Tibial nerve (tissue), 3 donors: ENCODE measurements at regions not wholly inside any gene's neighbourhood (a gene's known extent, or its start where the extent isn't known, plus 50 kb on each side); places are given as distances from the start of the nearest gene placed in this dataset.

Experiments
- POLR2A ChIP-seq, 2 donors: fragments of 450-650 bp; IDR thresholded peaks; one replicate each; pipeline ENCODE4 v1.6.1; 2017; ENCODE audit warnings: antibody characterized with exemption in 2 of 2, mild to moderate bottlenecking in 2 of 2, moderate library complexity in 2 of 2
- TF ChIP-seq, protein P1 (sequence below), 5 experiments: fragments of 200-600 bp in 3 of 5; fragments of 450-650 bp in 2 of 5; sonication (generic) in 3 of 5; IDR thresholded peaks; one replicate each; pipeline ENCODE4 v1.5.1; 2016 to 2019; ENCODE audit warnings: antibody characterized with exemption in 5 of 5, mild to moderate bottlenecking in 3 of 5, moderate library complexity in 2 of 5

GRCh38 chr18:73043611-73044010 lies 175.8 kb upstream of the NETO1 start:
- TF ChIP-seq, protein P1, sequence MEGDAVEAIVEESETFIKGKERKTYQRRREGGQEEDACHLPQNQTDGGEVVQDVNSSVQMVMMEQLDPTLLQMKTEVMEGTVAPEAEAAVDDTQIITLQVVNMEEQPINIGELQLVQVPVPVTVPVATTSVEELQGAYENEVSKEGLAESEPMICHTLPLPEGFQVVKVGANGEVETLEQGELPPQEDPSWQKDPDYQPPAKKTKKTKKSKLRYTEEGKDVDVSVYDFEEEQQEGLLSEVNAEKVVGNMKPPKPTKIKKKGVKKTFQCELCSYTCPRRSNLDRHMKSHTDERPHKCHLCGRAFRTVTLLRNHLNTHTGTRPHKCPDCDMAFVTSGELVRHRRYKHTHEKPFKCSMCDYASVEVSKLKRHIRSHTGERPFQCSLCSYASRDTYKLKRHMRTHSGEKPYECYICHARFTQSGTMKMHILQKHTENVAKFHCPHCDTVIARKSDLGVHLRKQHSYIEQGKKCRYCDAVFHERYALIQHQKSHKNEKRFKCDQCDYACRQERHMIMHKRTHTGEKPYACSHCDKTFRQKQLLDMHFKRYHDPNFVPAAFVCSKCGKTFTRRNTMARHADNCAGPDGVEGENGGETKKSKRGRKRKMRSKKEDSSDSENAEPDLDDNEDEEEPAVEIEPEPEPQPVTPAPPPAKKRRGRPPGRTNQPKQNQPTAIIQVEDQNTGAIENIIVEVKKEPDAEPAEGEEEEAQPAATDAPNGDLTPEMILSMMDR (IDR thresholded peaks at IDR 0.05) = no peak
- TF ChIP-seq POLR2A (IDR thresholded peaks at IDR 0.05) = no peak
